ENCODE measurements at regions not wholly inside any gene's neighbourhood (a gene's known extent, or its start where the extent isn't known, plus 50 kb on each side); places are given as distances from the start of the nearest gene placed in this dataset.

DNA sequence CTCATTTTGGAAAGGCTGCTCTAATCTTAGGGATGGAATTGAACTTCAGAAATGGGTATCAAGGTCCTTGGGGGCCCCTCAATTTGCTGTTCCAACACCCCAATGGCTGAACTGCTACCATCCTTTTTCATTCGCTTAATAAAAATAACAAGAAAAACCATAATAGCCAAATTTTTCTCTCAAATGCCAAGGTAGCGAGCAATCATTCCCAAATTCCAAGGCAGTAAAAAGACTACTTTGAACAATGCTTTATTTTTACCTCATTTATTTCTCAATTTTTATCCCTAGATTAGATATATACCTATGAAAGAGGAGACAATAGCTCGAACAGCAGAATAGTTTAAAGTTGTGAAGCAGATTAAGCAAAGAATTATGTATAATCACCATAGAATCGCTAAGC is 323.4 kb upstream of the SLC7A11 start:
- DNase-seq (ENCODE audit: low read depth in 3 of 3), result no peak

DNA sequence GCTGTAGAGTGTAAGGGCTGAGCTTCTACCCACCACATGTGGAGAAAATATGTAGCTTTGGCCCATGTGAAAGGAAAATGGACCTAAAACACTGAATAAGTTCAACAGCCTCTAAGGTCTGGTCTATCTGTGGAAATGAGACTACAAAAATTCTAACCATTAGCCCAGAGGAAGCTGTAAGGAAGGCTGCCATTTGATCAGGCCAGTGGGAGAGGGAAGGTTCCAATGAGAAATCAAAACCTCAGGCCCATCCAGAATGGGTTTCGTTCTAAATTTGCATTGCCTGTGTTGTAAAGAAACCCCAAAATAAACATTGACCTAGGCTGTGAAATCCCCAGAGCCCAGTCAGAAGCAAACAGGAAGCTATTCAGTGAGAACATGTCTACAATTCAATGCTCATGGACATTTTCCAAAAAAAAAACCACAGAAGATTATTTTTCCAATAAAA is 320.4 kb upstream of the SLC7A11 start:
- DNase-seq (ENCODE audit: low read depth in 3 of 3), result no peak

- no peak for DNase-seq (ENCODE audit: low read depth in 3 of 3)
Measured at GRCh38 chr4:138561906-138562305, 319.8 kb upstream of the SLC7A11 start.

DNA sequence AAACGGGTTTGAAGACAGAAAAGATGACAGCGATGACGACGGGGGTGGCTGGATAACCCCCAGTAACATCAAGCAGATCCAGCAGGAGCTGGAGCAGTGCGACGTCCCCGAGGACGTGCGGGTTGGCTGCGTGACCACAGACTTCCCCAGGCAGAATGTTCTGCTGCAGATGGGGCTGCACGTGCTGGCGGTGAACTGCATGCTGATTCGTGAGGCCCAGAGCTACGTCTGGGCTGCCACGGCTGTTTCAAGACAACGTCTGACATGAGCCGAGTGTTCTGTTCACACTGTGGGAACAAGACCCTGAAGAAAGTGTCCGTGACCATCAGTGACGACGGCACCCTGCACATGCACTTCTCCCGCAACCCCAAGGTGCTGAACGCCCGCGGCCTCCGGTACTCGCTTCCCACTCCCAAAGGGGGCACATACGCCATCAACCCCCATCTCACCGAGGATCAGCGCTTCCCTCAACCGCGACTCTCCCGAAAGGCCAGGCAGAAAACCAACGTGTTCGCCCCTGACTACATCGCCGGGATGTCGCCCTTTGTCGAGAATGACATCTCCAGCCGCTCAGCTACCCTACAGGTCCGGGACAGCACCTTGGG is 319.2 kb upstream of the SLC7A11 start:
- DNase-seq (ENCODE audit: low read depth in 3 of 3), result no peak

DNA sequence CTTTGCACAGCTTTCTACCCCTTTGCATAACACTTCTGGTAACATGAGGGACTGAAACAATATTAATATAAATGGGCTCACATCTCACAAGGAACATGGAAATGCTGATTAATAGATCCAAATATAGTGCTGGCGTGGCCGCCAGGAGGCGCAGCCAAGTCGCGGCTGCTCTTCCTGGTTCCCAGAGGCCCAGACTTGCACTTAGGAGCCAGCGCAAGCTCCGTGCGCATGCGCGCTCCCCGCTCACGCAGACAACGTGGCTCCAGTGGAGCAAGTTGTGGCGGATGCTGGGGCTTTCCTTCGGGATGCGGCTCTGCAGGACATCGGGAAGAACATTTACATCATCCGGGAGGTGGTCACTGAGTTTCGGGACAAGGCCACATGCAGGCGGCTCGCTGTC is 318.3 kb upstream of the SLC7A11 start:
- no peak for DNase-seq (ENCODE audit: low read depth in 3 of 3)

- DNase-seq (ENCODE audit: low read depth in 3 of 3), result no peak
Measured at GRCh38 chr4:138558886-138559285, 316.7 kb upstream of the SLC7A11 start.

GRCh38 chr4:138555584-138555983 is 313.4 kb upstream of the SLC7A11 start:
- DNase-seq (ENCODE audit: low read depth in 3 of 3), result no peak

DNA sequence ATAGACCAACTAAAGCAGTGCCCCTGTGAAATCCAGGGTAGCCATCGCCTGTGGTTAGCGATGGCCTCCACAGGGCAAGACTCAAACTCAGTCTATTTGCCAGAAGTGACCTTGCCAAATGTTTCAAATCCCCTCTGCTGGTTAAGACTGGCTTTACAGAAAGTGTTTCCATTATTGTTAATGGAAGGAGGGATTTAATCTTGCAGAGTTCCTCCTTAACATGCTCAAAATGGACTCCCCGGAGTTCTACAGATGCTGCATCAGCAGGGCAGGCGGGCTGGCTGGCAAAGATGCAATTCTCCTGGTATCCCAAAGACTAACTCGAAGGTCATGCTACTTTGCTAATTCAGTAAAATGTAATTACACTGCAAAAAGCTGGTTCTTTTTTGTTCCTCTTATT is 313.0 kb upstream of the SLC7A11 start:
- no peak for DNase-seq (ENCODE audit: low read depth in 3 of 3)

DNA sequence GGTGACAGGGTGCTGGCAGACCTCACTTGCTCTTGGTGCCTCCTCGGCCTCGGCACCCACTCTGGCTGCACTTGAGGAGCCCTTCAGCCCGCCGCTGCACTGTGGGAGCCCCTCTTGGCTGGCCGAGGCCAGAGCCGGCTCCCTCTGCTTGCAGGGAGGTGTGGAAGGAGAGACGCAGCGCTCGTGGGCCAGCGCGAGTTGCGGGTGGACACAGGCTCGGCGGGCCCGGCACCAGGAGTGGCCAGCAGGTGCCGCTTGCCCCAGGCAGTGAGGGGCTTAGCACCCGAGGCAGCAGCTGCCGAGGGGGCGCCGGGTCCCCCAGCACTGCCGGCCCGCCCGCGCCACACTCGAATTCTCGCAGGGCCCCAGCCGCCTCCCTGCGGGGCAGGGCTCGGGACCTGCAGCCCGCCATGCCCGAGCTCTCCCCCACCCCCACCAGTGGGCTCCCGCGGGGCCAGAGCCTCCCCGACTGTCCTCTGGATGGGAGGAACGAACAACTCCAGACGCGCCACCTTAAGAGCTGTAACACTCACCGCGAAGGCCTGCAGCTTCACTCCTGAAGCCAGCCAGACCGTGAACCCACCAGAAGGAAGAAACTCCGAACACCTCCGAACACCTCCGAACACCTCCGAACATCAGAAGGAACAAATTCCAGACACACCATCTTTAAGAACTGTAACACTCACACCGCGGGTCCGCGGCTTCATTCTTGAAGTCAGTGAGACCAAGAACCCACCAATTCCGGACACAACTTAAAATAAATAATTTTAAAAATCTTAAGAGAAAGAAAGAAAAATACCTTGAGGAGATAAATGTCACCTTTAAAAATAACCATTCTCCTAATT is 311.1 kb upstream of the SLC7A11 start:
- DNase-seq (ENCODE audit: low read depth in 3 of 3), result no peak

- no peak for DNase-seq (ENCODE audit: low read depth in 3 of 3)
Measured at GRCh38 chr4:138542191-138542776, 300.1 kb upstream of the SLC7A11 start.

GRCh38 chr4:138540056-138540800 is 298.1 kb upstream of the SLC7A11 start:
- DNase-seq (ENCODE audit: low read depth in 3 of 3), result no peak

DNA sequence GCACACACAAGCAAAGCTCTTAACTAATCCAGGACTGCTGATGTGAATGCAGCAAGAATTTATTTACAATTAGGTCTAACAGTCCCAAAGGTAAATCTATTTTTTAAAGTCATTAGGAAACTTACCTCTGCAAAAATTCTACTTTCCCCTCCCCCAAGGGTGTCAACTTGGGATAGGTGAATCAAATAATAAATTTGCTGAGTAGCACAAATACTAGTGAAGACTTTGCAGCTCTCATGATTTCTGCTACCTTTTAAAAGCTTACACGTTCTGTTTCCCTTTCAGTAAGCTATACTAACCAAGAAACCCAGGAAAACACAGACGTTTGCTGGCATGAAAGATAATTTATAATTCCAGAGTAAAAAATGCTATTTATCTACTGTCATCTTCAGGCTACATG is 296.6 kb upstream of the SLC7A11 start:
- DNase-seq (ENCODE audit: low read depth in 3 of 3), result no peak

- no peak for DNase-seq (ENCODE audit: low read depth in 3 of 3)
Measured at GRCh38 chr4:138537731-138538490, 295.8 kb upstream of the SLC7A11 start.

- no peak for DNase-seq (ENCODE audit: low read depth in 3 of 3)
Measured at GRCh38 chr4:138535316-138535715, 293.2 kb upstream of the SLC7A11 start.

GRCh38 chr4:138522366-138522765 is 280.2 kb upstream of the SLC7A11 start:
- no peak for DNase-seq (ENCODE audit: low read depth in 3 of 3)

GRCh38 chr4:138521809-138522208 is 279.7 kb upstream of the SLC7A11 start:
- no peak for DNase-seq (ENCODE audit: low read depth in 3 of 3)

DNA sequence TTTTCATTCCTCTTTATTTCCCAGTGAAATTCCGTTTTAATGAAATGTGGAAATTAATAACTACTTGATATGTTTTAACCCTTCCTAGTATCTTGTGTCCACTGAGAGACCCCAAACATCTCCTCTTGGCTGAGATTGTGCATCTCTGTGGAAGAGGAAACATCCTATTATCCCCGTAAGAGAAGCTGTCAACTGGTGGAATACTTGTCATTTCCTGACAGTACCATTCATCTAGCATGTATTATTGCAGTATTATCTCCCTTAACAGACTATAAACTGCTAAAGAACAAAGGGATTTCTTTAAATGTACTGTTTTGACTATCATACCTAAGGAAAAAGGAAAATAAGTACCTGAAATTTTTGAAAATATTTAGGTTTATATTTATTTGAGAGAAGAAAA is 277.3 kb upstream of the SLC7A11 start:
- DNase-seq (ENCODE audit: low read depth in 3 of 3), result no peak

- DNase-seq (ENCODE audit: low read depth in 3 of 3), result no peak
Measured at GRCh38 chr4:138513535-138513934, 271.4 kb upstream of the SLC7A11 start.

DNA sequence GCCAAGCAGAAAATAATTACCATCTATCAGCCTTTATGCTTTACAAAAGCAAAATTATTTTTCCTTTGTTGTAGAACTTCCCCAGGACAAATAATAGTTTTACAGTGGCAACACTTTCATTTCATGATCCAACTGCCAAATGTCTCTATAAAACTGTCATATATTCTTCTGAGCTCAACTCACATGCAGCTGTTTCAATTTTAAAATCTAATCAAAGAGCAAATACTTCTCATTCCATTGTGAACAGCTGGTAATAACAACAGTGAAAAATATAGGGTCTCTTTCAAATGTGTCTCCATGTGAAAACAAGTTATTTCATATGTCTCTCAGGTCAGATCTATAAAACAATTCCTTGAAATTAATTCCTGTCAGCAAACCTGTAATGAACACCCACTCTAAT is 270.6 kb upstream of the SLC7A11 start:
- DNase-seq (ENCODE audit: low read depth in 3 of 3), result no peak

DNA sequence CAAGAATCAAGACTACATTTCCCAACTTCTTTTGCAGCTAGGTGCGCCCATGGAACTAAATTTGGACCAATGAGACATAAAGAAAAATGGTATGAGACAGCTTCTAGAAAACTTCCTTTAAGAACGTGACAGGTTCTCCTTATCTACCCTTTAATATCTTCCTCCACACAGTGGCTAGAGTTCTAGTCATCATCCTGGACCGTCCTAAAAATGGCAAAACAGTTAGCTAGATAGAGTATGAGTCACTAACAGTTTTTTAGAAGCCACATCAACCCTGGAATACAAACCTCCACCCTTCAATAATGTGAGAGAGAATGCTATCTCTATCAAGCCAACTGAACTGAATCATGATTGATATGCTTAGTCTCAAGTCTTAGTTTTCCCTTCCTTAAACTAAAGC is 267.9 kb upstream of the SLC7A11 start:
- DNase-seq (ENCODE audit: low read depth in 3 of 3), result no peak

- DNase-seq (ENCODE audit: low read depth in 3 of 3), result no peak
Measured at GRCh38 chr4:138509346-138509745, 267.2 kb upstream of the SLC7A11 start.

- no peak for DNase-seq (ENCODE audit: low read depth in 3 of 3)
Measured at GRCh38 chr4:138507522-138507921, 265.4 kb upstream of the SLC7A11 start.
